NCI-H524 (cell line): ENCODE measurements at regions not wholly inside any gene's neighbourhood (a gene's known extent, or its start where the extent isn't known, plus 50 kb on each side); places are given as distances from the start of the nearest gene placed in this dataset.
"Not testable (repeated sequence)": the region's sequence is repeated elsewhere in the genome, so short reads cannot be mapped to it uniquely, and the experiment has no call there.

Experiments used
- DNase-seq, 2 experiments: peaks; one replicate each; lab custom pipeline; 2025; lab: John Stamatoyannopoulos, UW

DNA sequence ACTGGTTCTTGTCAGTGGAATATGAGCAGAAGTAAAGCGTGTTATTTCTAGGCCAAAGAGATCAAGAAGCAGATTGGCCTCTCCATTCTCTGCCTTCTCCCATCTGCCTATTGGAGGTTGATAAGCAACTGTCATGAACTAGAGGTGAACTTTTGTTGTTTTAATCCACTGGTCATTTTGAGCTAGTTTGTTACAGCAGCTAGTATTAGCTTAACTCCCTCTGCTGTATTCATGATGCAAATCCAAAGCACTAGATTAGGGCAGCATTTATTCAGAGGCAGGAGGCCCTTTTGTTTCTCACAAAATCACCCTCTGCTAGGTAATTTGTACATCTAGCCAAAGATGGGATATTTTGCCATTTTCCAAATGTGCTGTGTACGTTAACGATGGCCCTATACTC is 97.3 kb upstream of the DPT start:
- no peak for DNase-seq

DNA sequence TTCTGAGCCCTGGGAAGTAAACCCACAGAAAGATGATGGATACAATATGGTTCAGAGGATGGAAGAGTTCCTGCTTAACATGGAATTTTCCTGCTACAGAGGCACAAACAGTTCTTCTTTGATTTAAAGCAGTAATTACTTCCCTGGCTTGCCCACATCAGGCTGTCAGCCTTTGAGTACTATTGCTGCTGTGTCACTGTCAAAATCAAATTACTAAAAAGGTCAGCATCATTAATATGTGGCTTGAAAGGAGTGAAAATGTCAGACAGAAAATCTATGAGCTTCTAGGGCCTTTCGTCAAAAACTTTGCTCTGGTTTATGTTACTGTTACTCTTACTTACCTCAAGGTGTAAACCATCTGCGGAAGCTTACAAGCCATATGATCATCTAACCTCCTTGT is 98.6 kb upstream of the DPT start:
- DNase-seq, result no peak

DNA sequence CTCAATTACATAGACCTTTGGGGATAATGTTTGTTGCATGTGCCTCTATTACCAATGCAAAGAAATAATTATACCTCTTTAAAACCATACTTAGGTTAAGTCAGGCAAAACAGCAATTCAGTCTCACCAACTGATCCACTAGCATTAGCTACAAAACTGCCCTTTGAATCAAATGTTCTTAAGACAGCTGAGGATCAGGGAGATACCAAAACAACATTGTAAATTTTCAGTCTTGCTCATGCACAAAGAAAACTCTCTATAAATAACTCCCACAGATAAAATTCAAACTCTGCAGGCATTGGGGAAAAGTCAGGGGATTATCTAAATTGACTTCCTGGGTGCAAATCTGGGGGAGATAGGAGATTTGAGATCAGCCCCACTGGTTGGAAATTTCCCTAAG is 100.9 kb upstream of the DPT start:
- DNase-seq, result no peak

DNA sequence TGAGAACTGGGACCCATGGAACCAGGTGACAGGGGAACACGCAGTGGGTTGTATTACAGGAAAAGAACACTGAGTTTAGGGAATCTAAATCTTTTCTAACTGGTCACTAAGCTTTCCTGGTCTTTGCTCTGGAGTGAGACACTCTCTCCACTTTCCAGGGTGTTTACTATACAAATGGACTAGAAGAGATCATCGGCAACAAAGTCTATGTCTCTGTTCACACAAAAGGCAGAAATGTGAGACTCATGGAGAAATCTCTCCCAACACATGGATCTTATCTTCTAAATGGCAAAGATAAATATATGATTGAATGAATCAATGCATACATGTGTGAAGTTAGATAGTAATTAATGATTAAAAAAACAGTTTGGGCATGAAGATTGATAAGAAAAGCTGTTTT is 101.6 kb upstream of the DPT start:
- DNase-seq, result no peak

DNA sequence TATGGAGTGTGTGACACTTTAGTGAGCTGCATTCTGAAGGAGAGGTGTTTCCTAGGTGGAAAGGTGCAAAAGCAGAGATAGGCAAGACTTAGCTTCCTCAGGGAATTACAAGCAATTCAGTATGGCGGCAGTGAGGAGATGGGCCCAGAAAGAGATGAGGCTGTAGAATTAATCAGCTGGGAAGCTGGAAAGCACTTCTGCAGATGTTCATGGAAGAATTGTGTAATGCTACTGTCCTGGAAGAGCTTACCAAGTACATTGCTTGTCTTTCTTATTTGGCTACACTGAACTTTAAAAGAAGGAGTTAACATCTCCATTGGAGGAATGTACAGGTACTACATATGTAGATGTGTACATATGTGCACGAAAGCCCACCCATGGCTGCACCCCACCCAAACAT is 103.7 kb upstream of the DPT start:
- no peak for DNase-seq

DNA sequence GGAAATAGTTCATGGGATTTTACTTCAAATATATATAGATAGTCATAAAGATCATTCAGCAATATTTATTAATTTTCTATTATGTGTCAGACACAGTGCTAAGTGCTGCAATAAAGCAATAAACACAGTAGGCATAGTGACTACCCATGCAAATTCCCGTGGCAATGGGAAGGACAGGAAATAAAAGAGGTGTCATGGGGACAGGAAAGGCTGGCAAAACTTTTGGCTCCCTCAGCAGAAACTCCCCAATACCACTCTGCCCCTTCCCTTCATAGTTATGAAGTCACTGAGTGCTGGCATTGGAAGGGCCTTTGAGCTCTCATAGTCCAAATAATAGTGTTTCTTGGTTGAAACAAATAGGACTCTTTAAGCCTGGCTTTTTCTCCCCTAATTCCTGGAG is 104.4 kb upstream of the DPT start:
- DNase-seq, result no peak

DNA sequence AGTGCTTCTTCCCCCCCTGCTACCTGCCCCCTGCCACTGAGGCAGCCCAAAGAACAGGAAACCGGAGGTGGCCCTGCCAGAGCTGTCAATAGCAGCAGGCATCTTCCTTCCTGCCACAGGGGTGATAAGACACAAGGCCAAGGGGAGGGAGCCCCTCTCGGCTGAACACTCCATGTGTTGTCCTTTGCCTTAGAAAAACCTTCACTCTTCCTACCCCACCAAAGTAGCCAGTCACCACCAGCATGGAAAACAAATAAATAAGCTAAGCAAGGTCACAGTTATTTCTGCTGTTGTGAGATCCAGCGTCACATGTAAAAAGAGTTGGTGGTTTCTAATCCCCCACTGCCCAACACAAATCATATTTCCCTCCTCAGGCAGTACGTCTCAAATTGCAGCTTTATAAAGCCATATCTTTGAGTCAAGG is 104.8 kb upstream of the DPT start:
- no peak for DNase-seq

DNA sequence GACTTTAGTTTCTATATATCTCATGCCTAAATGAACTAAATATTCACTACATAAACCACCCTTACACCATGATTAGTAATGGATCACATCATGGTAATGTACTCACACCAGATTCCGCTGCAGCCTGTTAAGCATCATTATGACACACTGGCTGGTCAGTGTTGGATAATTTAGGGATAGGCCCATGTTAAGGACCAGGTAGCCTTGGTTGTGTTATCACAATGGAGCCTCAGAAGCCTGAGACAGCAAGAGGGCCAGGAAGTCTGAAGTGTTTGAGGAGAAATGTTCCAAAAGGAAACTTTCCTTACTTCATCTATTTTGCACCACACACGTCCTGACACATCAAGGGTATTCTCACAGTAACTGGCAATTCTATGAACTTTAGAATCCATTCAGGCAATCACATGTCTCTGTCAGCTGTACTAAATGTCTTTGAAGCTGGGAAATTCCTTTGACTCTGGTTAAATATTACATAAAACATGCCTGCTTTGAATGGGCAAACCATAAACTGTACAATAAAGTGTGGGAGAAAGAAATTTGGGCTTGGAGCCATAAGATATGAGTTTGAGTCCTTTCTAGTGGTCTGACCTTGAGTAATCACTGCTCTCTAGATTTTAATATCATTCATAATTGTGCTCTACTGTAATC is 105.3 kb upstream of the DPT start:
- DNase-seq, result no peak

DNA sequence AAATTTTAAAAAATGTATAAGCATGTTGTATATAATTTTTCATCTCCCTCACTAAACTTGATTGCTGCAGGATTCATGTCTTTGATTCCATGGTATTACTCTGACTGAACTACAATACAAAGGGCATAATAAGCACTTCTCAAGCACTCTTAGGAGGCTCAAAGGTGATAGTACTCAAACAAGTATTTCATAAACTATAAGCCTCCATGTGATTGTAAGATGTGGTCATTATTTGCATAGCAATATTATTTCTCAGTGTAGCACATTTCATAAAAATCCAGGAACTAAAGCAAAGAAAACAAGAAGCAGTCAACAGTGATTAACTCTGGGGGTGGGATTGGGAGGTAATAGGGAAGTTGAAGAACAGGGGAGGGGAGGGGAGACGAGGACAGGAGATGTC is 106.2 kb upstream of the DPT start:
- no peak for DNase-seq

DNA sequence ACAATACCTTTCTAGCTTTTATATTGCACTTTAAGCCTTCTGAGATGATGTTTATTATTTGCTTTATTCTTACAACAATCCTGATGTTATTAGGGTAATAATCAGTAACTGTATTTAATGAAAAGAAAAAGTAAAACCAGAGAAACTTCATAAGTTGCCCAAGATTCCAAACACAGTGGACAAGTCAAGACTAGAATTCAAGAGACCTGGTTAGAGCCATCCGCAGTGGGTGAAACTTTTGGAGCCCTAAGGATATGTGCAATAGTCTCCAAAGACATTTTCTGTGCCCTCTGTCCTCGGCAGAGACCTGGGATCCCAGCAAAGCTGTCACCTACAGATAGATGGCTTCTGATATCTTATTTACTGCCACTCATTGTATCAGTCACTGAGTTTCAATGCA is 106.8 kb upstream of the DPT start:
- no peak for DNase-seq

DNA sequence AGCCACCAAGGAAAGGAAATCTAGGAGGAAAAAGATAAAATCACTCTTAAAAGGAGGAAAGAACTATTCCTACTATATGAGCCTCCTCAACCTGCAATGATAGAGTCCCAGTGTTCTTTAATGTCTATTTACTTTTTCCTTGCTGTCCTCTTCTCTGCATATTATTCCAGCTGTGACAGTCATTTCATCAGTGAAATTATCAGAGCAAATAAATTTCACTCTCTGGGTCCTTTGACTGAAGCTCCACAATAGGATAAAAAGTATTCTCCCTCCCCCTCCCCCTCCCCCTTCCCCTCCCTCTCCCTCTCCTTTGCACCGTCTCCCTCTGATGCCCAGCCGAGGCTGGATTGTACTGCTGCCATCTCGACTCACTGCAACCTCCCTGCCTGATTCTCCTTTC is 107.5 kb upstream of the DPT start:
- DNase-seq, result no peak

DNA sequence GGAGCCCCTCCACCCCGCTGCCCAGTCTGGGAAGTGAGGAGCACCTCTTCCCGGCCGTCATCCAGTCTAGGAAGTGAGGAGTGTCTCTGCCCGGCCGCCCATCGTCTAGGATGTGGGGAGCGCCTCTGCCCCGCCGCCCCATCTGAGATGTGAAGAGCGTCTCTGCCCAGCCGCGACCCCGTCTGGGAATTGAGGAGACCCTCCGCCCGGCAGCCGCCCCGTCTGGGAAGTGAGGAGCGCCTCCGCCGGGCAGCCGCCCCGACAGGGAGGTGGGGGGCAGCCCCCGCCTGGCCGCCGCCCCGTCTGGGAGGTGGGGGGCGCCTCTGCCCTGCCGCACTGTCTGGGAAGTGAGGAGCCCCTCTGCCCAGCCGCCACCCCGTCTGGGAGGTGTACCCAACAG is 108.2 kb upstream of the DPT start:
- not testable (repeated sequence) for DNase-seq

DNA sequence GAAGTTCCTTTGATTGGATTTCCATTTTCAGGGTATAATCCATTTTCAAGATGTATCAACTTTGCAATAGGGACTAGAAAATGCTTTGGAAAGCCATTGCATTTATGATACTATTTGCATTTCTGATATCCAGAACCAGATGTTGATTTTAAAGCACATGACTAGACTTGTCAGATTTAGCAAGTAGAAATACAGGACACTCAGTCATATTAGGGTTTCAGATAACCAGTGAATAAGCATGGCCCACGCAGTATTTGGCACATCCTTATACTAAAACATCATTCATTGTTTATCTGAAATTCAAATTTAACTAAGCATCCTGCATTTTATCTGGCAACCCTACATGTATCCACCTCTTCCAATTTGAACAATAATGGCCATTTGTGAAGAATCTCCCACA is 113.3 kb upstream of the DPT start:
- no peak for DNase-seq

DNA sequence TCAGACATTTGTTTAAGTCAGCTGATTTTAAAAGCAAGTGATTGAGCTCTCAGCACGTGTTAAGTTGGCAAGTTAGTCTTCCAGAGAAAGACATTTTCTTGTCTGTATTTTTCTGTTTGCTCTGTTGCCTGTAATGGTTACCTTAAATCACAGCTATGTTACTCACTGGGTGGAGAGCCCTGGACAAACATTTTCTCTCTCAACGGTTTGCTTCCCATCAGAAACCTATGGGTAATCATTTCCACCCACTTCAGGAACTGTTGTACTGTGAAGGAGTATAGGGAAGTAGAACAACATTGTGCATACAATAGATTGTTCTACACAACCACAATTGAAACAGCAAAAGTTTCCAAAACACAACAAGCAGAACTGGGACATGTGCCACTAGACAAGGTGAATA is 113.9 kb upstream of the DPT start:
- no peak for DNase-seq

DNA sequence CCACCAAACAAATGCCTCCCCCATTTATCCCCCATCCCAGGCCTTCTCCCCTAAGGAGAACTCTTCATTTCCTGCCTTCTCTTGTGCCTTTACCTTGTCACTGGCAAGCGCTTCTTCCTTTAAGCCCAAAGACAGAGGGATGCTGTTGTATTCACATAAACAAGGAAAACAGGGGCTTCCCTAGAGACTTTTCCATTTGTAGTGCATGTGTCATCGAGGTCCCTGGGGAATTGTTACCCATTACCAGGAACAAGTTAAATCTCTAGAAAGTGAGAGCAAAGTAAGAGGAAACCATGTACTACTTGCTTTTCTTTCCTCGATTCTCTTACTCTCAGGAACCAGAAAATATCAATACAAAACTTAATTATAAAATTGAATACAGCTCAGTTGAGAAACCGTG is 114.4 kb upstream of the DPT start:
- no peak for DNase-seq

DNA sequence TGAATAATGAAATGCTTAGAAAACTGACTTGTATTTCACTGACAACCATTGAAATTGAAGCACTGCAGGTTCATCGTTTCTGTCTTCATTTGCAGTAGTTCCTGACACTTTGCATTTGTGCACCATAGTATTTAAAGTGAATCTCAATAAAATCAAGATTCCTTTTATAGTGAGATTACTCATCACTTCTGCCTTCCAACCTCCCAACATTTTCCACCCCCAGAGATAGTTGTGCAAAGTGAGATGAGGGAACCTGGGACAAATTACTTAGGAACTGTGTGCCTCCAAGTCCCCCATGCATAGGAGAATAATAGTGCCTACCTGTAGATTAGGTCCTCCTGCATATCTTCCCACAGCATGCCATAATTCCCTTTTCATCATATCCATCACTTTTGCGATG is 114.9 kb upstream of the DPT start:
- no peak for DNase-seq

DNA sequence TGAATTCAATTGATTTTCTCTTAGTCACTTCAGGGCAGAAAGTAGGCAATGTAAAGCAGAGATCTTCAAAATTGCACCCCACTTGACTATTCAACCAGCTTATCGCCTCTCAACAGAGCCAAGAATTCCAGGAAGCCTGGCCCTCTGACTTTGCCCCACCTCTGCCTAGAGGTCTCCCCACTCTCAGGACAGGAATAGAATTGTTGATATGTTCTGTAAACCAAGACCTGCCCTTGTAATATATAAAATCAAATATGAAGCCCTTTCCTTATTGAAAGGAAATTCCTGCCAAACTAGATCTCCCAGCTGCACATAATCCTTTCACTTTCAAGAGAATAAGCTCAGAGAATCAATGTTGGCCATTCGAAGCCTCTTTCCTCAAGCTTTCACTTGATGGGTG is 116.1 kb upstream of the DPT start:
- no peak for DNase-seq

DNA sequence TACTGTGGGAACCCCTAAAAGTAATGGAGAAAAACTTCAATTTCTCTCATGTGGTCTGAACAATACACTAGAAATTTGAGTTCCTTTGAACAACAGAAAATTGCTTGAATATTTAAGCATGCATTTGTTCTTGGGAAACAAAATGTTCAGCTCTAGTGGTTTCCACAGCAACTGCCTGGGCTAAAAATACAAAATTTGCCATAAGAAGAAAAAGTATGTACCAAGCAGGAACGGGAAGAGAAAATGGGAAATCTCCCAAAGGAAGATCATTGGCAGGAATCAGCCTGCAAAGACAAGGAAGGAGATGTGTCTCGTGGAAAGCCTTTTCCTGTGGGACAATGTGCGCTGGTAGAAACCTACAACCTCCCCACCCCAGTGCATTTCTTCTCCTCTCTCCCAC is 119.0 kb upstream of the DPT start:
- DNase-seq, result no peak

DNA sequence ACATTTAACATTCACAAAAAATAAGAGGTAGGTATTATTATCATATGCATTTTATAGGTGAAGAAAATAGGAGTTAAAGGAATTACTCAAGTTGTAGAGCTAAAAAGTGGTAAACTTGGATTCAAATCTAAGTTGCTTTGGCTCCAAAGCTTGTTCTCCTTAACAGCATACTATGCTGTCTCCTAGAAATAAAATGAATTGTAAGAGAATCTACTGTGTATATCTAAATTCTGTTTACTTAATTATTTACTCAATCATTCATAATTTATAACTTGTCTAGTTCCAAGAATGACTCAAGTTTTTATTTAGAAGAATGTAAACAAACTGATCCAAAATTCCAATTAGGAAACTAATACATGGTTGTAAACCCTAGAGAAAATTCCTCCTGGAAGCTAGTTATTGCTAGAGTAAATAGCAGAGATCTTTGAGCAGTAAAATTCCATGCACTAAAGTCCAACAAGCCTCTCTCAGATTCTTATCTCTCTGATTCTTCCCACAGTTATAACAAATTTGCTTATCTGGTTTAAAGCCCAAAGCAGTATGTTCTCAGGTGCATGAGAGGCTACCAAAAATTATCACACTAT is 132.5 kb upstream of the DPT start:
- DNase-seq, result no peak

DNA sequence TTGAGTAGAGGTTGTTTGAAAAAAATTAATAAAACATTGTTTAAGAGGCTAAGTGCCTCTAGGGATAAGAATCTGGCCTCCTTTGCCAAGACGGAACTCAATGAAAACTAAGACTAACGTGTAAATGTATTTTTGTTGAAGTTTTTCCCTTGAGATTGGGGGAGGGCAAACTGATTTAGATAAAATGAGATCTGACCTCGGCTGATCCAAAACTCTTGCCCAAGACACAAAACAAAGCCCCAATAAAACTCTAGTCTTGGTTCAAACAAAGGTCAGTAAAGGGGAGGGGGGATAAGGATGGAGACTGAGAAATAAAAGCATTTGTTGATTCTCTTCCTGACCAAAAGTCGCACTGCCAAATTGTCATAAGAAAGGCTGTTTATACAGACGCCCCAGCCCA is 134.8 kb upstream of the DPT start:
- no peak for DNase-seq

DNA sequence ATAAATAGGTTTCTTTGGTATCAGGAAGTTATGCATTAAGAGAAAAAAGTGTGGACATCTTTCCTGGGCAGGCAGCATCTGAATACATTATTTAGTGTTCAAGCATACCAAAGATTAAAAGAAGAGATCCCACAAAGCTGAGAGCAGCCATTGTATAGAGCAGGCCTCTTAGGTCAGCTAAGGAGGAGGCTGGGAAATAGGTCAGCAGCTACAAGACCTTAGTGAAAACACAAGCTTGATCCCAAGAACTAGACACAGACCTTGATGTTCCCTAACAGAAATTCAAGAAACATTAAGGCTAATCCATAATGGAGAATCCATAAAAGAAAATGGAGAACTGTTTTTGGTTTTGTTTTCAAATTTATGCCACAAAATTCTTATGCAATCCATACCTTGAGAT is 135.3 kb upstream of the DPT start:
- DNase-seq, result no peak

DNA sequence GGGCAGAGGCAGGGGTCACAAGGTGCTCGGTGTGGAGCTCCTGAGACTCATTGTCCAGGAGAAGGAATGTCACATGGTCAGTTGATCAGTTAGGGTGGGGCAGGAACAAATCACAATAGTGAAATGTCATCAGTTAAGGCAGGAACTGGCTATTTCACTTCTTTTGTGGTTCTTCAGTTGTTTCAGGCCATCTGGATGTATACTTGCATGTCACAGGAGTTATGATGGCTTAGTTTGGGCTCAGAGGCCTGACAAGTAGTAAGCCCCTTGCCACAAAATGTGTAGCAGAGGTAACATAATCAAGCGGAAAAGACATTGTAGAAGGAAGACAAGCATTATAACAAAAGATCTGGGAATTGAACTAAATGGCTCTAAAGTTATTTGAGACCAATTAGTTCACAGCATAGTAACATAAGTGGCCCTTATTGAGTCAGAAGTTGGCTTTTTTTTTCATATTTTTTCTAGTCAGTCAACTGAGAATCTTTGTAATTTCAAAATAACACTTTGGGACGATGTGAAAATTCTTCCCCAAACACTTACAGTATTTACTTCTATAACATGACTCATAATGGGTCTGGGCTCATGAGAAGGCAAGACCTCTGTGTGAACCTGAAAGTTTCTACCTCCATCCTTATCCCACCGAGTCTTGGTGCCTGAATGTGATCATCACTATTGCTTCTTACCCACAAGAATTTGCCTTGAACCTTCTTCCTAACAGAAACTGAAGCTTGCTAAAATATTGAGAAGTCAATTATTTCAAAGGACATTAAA is 137.0 kb upstream of the DPT start:
- no peak for DNase-seq

DNA sequence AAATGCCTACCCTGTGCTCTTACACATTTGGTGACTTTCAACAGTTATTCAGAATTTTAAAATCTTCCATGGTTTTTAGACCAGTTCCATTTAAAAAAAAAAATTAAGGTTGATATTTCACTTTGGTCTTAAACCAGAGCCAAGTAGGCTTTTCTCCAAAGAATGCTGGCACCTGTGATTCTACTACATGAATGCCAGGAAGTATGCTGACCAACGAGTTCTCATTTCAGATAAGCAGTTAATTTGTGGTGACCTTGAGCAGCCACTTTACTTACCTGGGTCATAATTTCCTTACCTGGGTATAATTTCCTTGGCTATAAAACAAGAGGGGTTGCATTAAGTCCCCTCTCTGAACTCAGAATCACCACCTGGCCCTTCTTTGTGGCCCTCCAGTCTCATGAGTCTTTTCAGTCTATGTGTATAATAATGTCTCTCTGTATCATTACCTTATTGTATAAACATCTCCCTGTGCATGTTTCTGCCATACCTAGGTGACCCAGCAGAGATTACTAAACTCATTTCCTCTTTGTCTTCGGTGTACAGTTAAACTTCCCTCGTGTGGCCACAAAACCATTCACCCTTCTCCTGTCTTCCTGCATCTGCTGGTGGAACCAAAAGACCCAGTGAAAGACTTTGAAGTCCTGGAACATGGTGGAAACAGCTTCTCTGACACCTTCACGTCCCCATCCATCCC is 139.1 kb upstream of the DPT start:
- no peak for DNase-seq
